Ectodermal cell (in vitro differentiated cells): ENCODE measurements at regions not wholly inside any gene's neighbourhood (a gene's known extent, or its start where the extent isn't known, plus 50 kb on each side); places are given as distances from the start of the nearest gene placed in this dataset.

Experiments used
- H3K27ac ChIP-seq: 2 replicates; pipeline ENCODE4 v1.7.0; 2013; ENCODE audit warnings: mild to moderate bottlenecking, low read depth, low read length; ENCODE audit not compliant: insufficient read depth, poor library complexity, severe bottlenecking
- H3K27me3 ChIP-seq: 2 replicates; pipeline ENCODE4 v1.7.0; 2013; ENCODE audit warnings: mild to moderate bottlenecking, low read length; ENCODE audit not compliant: insufficient read depth, control insufficient read depth, poor library complexity, severe bottlenecking
- H3K36me3 ChIP-seq: one replicate; pipeline ENCODE4 v1.7.0; 2013; ENCODE audit warnings: low read length; ENCODE audit not compliant: control insufficient read depth, insufficient read depth
- H3K4me1 ChIP-seq: one replicate; pipeline ENCODE4 v1.7.0; 2013; ENCODE audit warnings: low read length; ENCODE audit not compliant: control insufficient read depth, insufficient read depth
- H3K4me3 ChIP-seq: 2 replicates; pipeline ENCODE4 v1.7.0; 2013; ENCODE audit warnings: low read depth, low read length, control low read depth; ENCODE audit not compliant: insufficient read depth
- H3K9me3 ChIP-seq: 2 replicates; pipeline ENCODE4 v1.7.0; 2013; ENCODE audit warnings: mild to moderate bottlenecking, low read length, moderate library complexity; ENCODE audit not compliant: control insufficient read depth
- WGBS, 2 experiments: methylation state at CpG; one replicate each; pipeline ENCODE4 v1.1.7; 2013; ENCODE audit warnings: missing lambda C conversion rate in 2 of 2; 5-methylcytosine and 5-hydroxymethylcytosine counted together

- Histone ChIP-seq H3K27ac (no peak overlapping the region), H3K4me3 (no peak overlapping the region), H3K4me1 (no peaks in the 10 kb centered on the region), H3K9me3 (no peaks in the 10 kb centered on the region), H3K36me3 (no peaks in the 10 kb centered on the region), H3K27me3 (no peaks in the 10 kb centered on the region)
- 82 to 86% methylated on average over 2 of the region's 2 CpGs for WGBS, 2 experiments
These were observed 639.3 kb downstream of the PTPRU start for GRCh38 chr1:29875557-29876028.

- no peaks in the 10 kb centered on the region for H3K4me1 ChIP-seq
- no peaks in the 10 kb centered on the region for H3K9me3 ChIP-seq
- H3K27me3 ChIP-seq = no peaks in the 10 kb centered on the region
- H3K4me3 ChIP-seq = no peak overlapping the region
- no peaks in the 10 kb centered on the region for H3K36me3 ChIP-seq
- 90 to 97% methylated on average over 3 of the region's 3 CpGs for WGBS, 2 experiments
- H3K27ac ChIP-seq = no peak overlapping the region
These were observed 634.3 kb downstream of the PTPRU start for GRCh38 chr1:29870621-29871020.

GRCh38 chr1:29869802-29870201 lies 633.5 kb downstream of the PTPRU start:
- 89 to 100% methylated on average over 1 to 2 of the region's 2 CpGs for WGBS, 2 experiments
- Histone ChIP-seq H3K27me3 (no peaks in the 10 kb centered on the region), H3K4me1 (no peaks in the 10 kb centered on the region), H3K27ac (no peak overlapping the region), H3K36me3 (no peaks in the 10 kb centered on the region), H3K9me3 (no peaks in the 10 kb centered on the region), H3K4me3 (no peak overlapping the region)

GRCh38 chr1:29868944-29869343 lies 632.6 kb downstream of the PTPRU start:
- no peaks in the 10 kb centered on the region for H3K27me3 ChIP-seq
- no peaks in the 10 kb centered on the region for H3K9me3 ChIP-seq
- no peaks in the 10 kb centered on the region for H3K36me3 ChIP-seq
- no peaks in the 10 kb centered on the region for H3K4me1 ChIP-seq
- 94 to 95% methylated on average over 5 to 6 of the region's 6 CpGs for WGBS, 2 experiments
- H3K4me3 ChIP-seq = no peak overlapping the region
- no peak overlapping the region for H3K27ac ChIP-seq

GRCh38 chr1:29868096-29868495 lies 631.8 kb downstream of the PTPRU start:
- WGBS, 2 experiments = 89 to 98% methylated on average over 2 of the region's 2 CpGs
- no peaks in the 10 kb centered on the region for H3K9me3 ChIP-seq
- no peak overlapping the region for H3K27ac ChIP-seq
- no peaks in the 10 kb centered on the region for H3K27me3 ChIP-seq
- no peaks in the 10 kb centered on the region for H3K4me1 ChIP-seq
- H3K4me3 ChIP-seq = no peak overlapping the region
- no peaks in the 10 kb centered on the region for H3K36me3 ChIP-seq

- WGBS, 2 experiments = 67% methylated on average over 1 of the region's 1 CpG; no CpG with 5 or more reads in 1 of the 2 experiments
- Histone ChIP-seq H3K4me1 (no peaks in the 10 kb centered on the region), H3K36me3 (no peaks in the 10 kb centered on the region), H3K27ac (no peak overlapping the region), H3K9me3 (peaks cover 2% of the 10 kb centered on the region), H3K27me3 (no peaks in the 10 kb centered on the region), H3K4me3 (no peak overlapping the region)
These were observed 628.7 kb downstream of the PTPRU start for GRCh38 chr1:29865051-29865450.

GRCh38 chr1:29864431-29865022 lies 628.2 kb downstream of the PTPRU start:
- H3K27ac ChIP-seq = no peak overlapping the region
- WGBS, 2 experiments = 71 to 73% methylated on average over 5 of the region's 5 CpGs
- H3K9me3 ChIP-seq = peaks cover 2% of the 10 kb centered on the region
- no peaks in the 10 kb centered on the region for H3K36me3 ChIP-seq
- H3K4me3 ChIP-seq = no peak overlapping the region
- no peaks in the 10 kb centered on the region for H3K27me3 ChIP-seq
- H3K4me1 ChIP-seq = no peaks in the 10 kb centered on the region

GRCh38 chr1:29861922-29862321 lies 625.6 kb downstream of the PTPRU start:
- Histone ChIP-seq H3K9me3 (peaks cover 2% of the 10 kb centered on the region), H3K4me1 (no peaks in the 10 kb centered on the region), H3K27ac (no peak overlapping the region), H3K4me3 (no peak overlapping the region), H3K36me3 (no peaks in the 10 kb centered on the region), H3K27me3 (no peaks in the 10 kb centered on the region)
- WGBS, 2 experiments = 85 to 100% methylated on average over 1 of the region's 1 CpG

GRCh38 chr1:29861446-29861845 lies 625.1 kb downstream of the PTPRU start:
- Histone ChIP-seq H3K4me1 (no peaks in the 10 kb centered on the region), H3K27me3 (no peaks in the 10 kb centered on the region), H3K36me3 (no peaks in the 10 kb centered on the region), H3K4me3 (no peak overlapping the region), H3K27ac (no peak overlapping the region), H3K9me3 (peaks cover 2% of the 10 kb centered on the region)
- WGBS, 2 experiments = 90 to 100% methylated on average over 1 of the region's 1 CpG

- 91 to 96% methylated on average over 2 of the region's 2 CpGs for WGBS, 2 experiments
- Histone ChIP-seq H3K27me3 (no peaks in the 10 kb centered on the region), H3K9me3 (peaks cover 2% of the 10 kb centered on the region), H3K27ac (no peak overlapping the region), H3K4me1 (no peaks in the 10 kb centered on the region), H3K36me3 (no peaks in the 10 kb centered on the region), H3K4me3 (no peak overlapping the region)
These were observed 624.4 kb downstream of the PTPRU start for GRCh38 chr1:29860681-29861080.

- H3K4me1 ChIP-seq = no peaks in the 10 kb centered on the region
- no peak overlapping the region for H3K4me3 ChIP-seq
- WGBS, 2 experiments = 93 to 96% methylated on average over 1 of the region's 1 CpG
- H3K36me3 ChIP-seq = no peaks in the 10 kb centered on the region
- H3K27ac ChIP-seq = no peak overlapping the region
- peaks cover 2% of the 10 kb centered on the region for H3K9me3 ChIP-seq
- H3K27me3 ChIP-seq = no peaks in the 10 kb centered on the region
These were observed 623.7 kb downstream of the PTPRU start for GRCh38 chr1:29860056-29860455.
